Right renal pelvis (tissue), 4 donors: ENCODE measurements at regions not wholly inside any gene's neighbourhood (a gene's known extent, or its start where the extent isn't known, plus 50 kb on each side); places are given as distances from the start of the nearest gene placed in this dataset.

ENCODE experiments used
- DNase-seq, 4 donors: peaks; one replicate each; pipeline ENCODE4 v3.0.0-alpha.2; 2013; ENCODE audit warnings: low read depth in 4 of 4, low spot score in 3 of 4, missing footprints in 1 of 4

GRCh38 chrX:77396781-77397180, 50.4 kb upstream of the FGF16 start:
- no peak for DNase-seq
